ENCODE measurements at regions not wholly inside any gene's neighbourhood (a gene's known extent, or its start where the extent isn't known, plus 50 kb on each side); places are given as distances from the start of the nearest gene placed in this dataset.

DNA sequence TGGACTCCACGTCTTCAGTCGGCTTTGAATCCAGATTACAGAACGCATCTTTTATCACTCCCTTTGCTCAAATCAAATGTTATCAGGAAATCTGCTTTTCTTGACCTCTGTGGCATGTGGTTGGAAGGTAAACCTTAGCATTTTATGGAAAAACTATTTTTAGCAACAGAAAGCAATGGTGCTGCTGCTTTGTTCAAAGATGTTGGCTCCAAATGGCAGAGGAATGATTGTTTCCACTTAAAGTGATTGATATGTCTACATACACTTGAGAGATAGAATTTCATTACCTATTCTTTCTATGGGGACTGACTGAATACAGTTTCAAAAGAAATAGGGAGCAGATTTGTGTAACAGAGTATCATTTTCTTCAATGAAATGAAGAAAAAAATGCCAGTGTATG lies 761.2 kb downstream of the NOVA1 start:
- TF ChIP-seq, protein P1, sequence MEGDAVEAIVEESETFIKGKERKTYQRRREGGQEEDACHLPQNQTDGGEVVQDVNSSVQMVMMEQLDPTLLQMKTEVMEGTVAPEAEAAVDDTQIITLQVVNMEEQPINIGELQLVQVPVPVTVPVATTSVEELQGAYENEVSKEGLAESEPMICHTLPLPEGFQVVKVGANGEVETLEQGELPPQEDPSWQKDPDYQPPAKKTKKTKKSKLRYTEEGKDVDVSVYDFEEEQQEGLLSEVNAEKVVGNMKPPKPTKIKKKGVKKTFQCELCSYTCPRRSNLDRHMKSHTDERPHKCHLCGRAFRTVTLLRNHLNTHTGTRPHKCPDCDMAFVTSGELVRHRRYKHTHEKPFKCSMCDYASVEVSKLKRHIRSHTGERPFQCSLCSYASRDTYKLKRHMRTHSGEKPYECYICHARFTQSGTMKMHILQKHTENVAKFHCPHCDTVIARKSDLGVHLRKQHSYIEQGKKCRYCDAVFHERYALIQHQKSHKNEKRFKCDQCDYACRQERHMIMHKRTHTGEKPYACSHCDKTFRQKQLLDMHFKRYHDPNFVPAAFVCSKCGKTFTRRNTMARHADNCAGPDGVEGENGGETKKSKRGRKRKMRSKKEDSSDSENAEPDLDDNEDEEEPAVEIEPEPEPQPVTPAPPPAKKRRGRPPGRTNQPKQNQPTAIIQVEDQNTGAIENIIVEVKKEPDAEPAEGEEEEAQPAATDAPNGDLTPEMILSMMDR (IDR thresholded peaks at IDR 0.05) = no peak
- no peak for TF ChIP-seq POLR2A (IDR thresholded peaks at IDR 0.05)
